Suppressor macrophage treated with lipopolysaccharide for 1 hour (primary cell): ENCODE measurements at regions not wholly inside any gene's neighbourhood (a gene's known extent, or its start where the extent isn't known, plus 50 kb on each side); places are given as distances from the start of the nearest gene placed in this dataset.
"Not testable (repeated sequence)": the region's sequence is repeated elsewhere in the genome, so short reads cannot be mapped to it uniquely, and the experiment has no call there.

Experiments used
- DNase-seq, 3 donors: peaks; one replicate each; pipeline ENCODE4 v3.0.0-alpha.2; 2020 to 2022

DNA sequence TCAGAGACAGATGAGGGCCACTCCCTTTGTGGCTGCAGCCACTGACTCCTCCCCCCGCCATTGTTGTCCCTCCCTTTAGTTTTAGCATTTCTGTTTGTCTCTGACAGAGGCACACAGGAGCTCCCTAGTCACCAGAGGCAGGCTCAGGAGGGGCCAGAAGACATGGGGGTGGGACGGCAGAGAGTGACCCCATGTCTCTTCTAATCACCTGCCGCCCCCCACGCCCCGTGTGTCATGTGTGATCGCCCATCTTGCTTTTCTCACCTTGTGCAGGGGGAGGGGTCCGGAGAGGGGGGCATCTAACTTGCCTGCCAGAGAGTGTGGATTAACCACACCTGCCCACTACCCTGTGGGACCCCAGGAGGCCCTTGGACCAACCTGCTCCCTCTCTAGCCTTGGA is 246.7 kb upstream of the TP53TG3C start:
- DNase-seq: not testable (repeated sequence)

DNA sequence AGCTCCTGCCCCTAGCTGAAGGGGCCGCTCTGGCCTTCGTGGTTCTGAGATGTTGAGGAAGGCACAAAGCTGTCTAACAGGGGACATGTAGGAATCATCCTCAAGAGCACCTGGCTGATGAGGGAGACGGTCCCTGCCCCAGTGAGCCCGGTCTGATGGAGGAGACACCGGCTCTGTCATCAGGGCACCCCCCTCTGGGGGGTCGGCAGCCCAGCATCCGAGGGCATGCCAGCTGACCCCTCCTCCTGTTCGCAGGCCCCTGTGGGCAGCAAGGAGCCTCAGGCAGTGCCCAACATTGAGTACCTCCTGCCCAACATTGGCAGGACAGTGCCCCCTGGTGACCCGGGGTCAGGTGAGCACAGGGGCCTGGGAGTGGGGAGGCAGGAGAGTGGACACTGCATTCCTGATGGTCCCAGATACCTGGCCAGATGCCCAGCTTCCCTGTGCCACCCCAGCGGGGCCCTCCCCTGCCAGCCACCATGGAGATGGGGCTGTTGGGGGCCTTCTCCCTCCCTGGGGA is 247.9 kb upstream of the TP53TG3C start:
- DNase-seq: not testable (repeated sequence)

DNA sequence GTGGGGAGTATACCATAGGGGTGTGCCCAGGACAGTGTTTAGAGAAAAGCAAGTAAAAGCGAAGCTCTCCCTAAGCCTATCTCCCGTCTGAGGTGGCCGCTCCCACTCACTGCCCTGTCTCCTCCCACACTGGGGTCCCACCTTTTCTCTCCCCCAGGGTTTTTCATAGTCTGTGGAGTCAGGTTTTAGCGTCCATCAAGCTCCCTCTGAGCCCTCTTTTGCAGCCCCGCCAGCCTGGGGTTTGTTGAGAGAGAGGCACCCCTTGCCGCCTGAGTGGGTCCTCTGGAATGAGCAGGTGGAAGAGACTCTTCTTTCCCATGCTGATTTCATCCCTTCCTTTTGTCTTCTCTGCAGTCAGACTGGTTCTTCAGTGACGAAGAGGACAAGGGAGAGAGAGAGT is 248.7 kb upstream of the TP53TG3C start:
- not testable (repeated sequence) for DNase-seq

DNA sequence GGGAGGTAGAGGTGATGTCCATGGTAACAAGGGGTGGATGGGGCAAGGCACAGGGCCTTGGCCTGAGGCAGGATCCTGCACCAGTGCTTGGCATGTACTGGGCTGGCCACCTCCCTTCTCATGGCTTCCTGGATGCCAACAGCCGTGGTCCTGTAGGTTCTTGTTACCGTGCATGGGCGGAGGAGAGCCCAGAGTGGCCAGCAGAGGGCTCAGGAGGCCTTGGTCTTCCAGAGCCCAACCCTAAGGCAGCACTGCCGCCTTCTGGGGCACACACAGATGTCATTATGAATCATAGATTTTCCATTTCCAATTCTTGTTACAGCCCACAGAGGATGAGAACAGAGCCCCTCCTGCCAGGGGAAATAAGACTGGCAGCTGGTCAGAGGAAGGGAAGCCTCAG is 254.2 kb upstream of the TP53TG3C start:
- not testable (repeated sequence) for DNase-seq

DNA sequence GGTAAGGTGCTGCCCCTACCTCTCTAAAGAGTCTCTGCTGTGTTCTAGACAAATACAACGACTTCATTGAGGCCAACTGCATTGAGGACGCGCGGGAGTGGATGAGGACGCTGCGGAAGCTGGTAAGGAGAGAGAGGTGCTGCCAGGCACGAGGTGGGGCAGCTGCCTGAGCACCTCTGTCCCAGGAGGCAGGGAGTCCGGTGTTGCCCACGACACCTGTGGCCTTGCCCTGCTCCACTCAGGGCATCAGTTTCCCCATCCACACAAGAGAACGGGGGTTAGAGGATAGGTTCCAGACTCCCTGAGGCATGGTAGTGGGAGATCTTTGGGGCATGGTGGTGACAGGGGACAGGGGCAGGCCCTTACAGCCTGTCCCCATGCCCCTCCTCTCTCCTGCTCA is 256.1 kb upstream of the TP53TG3C start:
- DNase-seq: not testable (repeated sequence)

DNA sequence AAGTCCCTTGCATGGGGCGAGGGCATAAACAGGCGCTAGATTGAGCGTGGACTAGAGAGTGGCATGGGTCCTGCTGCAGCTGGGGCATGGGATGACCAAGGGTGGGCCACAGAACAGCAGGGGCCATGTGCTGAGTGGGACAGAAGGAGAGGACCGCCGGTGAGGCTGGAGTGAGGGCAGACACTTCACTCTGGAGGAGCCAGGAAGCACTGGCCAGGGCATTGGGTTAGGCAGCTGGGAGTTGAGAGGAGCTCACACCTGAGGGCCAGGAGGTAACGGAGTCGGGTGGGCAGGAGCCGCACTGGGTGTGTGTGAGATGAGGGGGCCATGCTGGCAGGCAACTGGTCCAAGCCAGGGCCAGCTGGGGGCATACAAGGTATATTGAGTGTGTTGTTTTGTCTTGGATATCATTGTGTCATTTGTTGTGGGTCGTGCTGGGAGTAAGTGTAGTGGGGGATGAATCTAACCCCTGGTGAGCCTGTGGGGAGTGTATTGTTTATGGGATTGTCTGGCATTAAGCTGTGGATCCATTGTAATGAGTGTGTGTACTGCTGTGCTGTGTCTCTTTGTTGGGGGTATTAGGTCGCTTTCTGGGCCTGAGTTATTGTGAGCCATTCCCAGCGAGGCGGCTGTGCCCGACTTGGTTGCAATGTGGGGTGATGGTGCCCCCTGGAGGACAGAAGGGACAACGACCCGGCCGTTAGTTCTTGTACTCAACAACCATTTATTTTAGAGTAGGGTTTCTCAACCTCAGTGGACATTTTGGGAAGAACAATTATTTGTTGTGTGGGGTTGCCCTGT is 256.5 kb upstream of the TP53TG3 start:
- not testable (repeated sequence) for DNase-seq

DNA sequence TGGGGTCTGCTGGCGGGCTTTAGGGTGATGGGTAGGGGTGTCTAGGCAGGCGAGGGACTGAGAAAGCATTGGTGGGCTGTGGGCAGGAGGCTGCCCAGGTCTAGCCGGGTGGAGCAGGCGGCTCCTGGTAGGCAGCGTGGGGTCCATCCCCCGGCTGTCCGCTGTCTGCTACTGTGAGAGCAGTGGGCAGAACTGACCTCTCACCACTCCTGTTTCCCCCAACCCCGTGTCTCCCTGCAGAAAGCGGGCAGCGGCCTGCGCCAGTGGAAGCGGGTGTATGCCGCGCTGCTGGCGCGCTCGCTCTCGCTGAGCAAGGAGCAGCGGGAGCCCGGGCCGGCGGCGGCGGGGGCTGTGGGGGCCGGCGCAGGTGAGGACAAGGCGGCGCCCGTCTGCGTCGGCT is 249.2 kb upstream of the TP53TG3 start:
- DNase-seq: not testable (repeated sequence)

DNA sequence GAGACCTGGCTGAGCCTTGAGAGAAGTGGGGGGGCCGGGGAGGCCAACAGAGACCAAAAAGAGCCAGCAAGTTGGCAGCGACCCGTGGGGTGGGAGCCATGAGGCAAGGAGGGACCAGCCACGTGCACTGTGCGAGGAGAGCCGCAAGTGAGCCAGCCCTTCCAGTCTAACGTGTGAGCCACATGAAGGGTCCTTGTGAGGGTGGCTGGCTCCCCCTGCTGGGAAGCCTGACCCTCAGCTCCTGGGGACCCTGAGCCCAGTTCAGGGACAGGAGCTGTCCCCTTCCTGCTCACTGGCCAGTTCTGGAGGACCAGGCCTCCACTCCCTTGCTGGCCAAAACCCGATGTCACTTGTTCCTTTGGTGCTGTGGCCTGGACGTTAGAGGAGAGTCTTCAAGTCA is 246.6 kb upstream of the TP53TG3 start:
- peak in 1 of 3 donors; percentile 3 for DNase-seq

DNA sequence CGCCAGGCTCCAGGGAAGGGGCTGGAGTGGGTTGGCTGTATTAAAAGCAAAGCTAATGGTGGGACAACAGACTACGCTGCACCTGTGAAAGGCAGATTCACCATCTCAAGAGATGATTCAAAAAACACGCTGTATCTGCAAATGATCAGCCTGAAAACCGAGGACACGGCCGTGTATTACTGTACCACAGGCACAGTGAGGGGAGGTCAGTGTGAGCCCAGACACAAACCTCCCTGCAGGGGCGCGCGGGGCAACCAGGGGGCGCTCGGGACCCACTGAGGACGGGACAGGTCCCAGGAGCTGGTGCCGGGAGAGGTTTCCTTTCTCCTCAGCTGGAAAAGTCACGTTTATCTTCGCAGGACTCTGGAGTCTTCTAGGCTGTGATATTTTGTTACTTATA is 239.4 kb upstream of the TP53TG3 start:
- DNase-seq: not testable (repeated sequence)

DNA sequence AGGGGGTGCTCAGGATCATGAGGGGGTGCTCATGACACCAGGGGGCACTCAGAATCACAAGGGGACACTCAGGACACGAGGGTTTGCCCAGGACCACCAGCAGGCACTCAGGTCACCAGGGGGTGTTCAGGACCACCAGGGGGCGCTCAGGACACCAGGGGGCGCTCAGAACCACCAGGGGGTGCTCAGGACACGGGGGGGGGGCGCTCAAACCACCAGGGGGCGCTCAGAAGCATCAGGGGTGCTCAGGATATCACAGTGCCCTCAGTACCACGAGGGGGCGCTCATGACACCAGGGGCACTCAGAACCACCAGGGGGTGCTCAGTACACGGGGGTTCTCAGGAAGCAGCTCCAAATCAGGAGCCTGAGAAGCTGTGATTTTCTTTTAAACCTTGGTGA is 221.8 kb upstream of the TP53TG3 start:
- DNase-seq: peak in 2 of 3 donors; percentile 32 to 62

DNA sequence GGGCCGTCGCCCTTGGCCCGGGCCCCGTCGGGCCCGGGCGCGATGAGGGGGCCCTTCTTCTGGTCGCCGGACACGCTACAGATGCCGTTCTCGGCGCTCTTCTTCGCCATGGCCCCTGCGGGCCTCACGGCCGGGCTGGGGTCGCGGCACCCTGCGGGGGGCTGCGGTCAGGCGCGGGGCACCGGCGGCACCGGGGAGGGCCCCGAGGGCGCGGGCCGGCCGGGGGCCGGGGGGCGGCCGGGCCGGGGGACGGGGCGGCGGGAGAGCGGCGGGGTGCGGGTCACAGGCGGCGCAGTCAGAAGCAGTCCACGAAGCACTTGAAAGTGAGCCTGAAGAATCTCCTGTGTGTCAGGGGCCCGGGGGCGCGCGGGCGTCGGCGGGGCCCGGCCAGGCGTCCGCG is 209.4 kb upstream of the TP53TG3 start:
- DNase-seq: not testable (repeated sequence)

DNA sequence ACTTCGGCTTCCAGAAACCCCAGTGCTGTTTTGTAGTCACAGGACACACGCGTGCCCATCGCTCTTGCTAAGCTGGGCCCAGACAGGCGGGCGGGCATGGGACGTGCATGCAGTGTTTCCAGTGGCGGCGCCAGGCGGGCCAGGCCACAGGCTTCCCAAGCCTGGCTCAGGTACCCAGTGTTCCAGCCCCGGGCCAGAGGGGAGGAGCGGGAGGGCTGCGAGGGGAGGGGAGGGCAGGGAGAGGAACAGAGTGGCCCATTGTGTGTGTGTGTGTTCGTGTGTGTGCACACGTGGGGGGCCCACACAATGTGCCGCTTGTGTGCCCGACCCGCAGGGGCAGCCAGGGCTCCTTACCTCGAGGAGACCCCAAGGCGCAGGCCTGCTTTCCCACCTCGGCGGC is 208.6 kb upstream of the TP53TG3 start:
- not testable (repeated sequence) for DNase-seq

DNA sequence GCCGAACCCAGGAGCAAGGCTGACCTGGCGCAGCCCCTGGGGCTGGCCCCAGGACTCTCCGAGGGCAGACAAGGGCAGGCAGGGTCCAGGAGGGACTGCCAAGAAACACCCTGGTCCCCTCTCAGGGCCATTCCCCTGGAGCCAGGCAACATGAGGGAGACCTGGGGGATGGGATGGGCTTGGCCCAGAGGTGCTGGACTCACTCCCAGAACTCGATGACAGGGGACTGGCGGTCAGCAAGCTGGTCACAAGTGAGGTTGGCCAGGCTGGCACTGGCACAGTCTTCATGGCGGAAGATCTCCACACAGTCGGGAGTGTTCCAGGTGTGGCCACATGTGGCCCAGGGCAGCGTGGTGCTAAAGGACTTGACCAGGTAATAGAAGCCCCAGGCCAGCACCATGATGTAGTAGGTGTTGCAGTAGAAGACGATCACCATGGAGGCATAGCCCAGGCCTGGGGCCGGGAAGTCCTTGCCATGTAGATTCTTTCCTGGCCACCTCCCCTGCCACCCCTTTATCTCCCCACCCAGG is 206.4 kb upstream of the TP53TG3 start:
- DNase-seq: not testable (repeated sequence)

DNA sequence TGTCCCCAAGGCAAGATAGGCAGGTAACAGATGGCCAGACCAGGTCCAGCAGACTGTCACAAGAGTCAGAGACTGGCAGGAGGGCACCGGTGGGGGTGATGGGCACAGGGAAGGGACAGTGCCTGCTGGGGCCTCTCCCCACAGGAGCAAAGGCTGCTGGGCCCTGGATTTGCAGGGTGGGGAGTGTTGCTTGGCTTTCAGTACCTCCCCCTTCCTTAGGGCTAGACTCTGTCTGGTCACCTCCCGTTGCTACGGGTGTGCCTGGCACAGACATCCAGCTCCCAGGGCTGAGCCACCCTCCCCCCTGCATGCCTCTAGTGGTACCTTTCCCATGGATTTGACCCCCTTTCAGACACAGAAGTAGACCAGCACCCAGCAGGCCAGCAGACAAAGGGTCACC is 205.7 kb upstream of the TP53TG3 start:
- not testable (repeated sequence) for DNase-seq

DNA sequence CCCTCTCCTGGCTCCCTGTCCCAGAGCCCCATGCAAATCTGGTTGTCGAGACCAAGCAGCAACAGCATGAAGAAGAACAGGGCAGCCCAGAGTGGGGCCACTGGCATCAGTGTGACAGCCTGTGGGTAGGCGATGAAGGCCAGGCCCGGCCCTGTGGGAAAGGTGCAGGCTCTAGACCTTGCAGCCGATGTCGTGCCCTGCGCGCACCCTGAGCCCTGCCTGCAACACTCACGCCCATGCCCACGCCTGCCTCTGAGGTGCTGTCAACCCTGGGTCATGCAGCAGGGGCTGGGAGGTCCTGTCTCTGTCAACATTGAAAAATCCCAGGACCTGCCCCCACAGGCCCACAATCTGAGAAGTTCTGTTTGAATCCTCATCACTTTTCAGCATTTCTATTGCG is 204.0 kb upstream of the TP53TG3 start:
- not testable (repeated sequence) for DNase-seq

DNA sequence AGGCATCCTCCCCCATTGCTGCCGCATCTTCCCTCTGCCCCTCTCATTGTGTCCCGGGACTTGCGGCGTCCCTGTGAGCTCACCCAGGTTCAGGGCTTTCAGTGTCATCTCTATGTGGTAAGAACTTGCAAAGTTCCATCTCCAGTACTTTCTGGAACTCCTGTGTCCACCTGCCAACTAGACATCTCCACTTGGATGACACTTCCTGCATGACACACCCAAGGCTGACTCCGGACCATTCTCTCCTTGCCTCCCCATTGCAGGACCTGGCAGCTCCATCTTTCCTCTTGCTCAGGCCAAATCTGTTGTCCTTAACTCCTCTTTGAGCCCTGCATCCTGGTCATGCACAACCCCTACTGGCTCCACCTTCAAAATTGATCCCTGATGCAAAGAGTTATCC is 200.8 kb upstream of the TP53TG3 start:
- not testable (repeated sequence) for DNase-seq

DNA sequence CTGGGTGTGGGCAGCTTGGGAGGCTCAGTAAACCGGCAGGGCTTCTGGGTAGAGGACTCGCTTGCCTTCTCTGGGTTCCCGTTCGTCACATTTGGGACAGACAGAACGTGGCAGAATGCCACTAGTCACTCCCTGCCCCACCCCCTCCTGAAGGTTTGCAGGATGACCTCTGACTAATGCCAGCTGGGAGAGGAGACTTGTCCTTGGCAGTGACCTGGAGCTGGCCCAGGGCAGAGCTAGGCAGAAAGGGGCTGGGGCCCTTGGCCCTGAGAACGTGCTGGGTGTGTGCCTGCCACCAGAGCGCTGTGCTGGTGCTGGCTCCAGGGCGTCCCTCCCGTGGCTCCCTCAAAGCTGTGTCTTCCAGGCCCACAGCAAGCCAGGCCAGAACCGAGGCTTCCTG is 197.8 kb upstream of the TP53TG3 start:
- DNase-seq: not testable (repeated sequence)

DNA sequence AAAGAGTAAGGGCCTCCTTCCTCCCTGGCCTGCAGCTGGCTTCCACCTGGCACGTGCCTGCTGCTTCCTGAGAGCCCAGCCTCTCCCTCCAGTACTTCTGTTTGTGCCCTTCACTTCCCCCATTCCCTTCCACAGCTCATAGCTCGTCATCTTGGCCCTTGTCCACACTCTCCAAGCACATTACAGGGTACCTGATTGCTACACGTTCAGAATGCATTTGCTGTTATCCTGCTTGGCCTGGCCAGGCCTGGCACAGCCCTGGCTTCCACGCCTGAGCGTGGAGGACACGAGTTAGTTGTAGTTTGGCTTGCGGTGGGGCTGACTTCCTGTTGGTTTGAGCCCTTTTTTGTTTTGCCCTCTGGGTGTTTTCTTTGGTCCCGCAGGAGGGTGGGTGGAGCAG is 197.2 kb upstream of the TP53TG3 start:
- DNase-seq: not testable (repeated sequence)

DNA sequence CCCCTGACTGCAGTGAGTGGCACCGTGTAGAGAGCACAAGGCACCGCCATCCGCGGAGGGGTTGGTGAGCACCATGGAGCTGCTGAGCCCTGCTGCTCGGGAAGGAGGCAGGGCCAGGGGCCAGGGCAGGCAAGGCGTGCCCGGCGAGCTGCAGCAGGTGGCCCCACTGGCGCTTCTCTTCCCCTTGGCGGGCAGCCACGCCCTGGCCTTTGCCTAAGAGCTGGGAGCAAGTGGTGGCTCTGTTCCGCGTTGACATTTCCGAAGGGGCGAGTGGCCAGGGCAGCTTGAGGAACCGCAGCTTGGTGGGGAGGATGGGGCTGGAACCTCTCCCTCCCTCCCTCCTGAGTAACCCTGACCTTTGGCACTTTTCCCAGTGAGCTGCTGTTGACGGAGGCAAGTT is 194.7 kb upstream of the TP53TG3 start:
- not testable (repeated sequence) for DNase-seq

DNA sequence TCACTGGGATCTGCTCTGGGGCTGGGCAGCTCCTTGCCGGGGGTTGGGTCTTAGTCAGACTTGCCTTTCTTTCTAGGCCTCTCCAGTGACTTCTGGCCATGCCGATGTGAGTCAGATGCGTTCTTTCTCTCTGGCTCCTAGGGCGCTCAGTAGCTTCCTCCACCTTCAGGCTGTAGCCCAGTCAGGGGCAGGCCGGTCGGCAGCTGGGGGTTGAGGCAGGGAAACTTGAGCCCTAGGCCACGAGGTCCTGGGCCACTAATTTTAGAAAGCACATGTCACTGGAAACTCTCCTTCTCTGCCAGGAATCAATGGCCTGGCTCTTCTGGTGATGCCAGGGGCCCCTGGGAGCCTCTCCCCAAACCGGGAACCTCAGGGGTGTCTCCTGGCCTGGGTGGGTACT is 192.4 kb upstream of the TP53TG3 start:
- not testable (repeated sequence) for DNase-seq

DNA sequence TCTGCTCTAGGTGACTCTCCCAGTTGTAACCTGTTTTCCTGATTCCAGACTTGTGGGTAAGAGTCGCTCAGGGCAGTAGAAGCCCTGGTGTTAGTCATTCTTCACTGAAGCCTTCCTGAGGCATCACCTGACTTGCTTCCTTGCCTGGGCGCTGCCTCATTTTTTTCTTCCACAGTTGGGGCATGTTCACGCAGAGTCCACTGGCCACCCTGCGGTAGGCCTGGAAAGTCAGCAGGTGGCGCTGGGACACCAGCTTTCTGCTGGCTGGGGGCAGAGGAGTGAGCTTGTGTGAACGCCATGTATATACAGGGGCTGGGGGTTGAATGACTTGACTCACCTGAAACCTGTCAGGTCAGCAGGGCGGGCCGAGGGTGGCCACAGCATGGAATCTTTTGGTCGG is 189.3 kb upstream of the TP53TG3 start:
- DNase-seq: not testable (repeated sequence)

DNA sequence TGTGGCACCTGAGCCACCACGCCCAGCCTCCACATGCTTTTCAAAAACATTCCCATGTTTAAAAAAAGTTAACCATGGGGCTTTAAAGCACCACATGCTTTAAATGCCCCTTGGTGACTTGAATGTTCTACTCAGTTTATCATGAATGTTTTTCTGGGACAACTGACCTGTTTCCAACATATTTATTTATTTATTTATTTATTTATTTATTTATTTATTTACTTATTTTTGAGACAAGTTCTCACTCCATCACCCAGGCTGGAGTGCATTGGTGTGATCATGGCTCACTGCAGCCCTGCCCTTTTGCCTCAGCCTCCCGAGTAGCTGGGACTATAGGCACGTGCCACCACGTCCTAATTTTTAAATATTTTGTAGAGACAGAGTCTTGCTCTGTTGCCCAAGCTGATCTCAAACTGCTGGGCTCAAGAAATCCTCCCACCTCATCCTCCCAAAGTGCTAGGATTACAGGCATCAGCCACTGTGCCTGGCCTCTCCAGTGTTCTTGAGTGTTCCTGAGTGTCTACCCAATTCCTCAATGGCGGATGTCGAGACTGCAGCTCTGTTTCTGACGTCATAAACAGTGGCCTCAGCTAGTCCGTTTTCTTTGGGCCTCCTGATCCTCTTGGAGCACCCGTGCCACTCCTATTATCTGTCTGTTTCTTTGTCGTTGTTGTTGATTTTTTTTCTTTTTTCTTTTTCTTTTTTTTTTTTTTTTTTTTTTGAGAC is 185.7 kb upstream of the TP53TG3 start:
- DNase-seq: not testable (repeated sequence)

DNA sequence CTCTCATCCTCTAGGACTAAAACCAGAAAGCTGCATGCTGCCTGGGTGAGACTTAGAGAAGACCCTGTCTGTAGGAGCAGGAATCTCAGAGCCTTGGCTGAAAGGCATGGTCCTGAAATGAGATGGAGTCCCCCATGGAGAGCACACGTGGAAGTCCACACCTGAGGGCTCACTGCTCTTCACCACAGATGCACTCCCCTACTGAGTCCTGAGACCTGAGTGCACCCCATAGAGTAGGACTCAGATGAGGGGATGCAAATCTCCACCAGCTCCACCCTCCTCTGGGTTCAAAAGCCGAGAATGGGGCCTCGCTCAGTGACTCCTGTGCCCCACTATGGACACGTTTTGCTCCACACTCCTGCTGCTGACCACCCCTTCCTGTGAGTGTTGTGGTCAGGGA is 171.4 kb upstream of the TP53TG3 start:
- DNase-seq: not testable (repeated sequence)

DNA sequence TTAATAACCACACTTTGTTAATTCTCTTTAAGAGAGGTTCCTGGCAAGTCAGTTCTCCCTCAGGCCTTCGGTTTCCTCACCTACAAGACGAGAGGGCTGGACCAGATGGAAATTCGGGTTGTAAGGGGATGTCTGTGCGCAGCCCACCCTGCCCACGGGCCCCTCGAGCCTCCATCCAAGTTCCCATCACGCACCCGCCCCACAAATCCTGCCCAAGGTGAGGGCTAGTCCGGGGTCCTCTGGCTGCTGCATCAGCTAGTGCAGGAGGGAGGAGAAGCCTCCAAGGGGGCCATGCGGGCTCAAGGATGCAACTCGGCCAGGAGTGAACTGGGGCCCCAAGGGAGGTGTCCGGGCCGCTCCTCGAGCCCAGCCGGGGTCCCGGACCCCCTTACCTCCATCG is 169.6 kb upstream of the TP53TG3 start:
- DNase-seq: not testable (repeated sequence)
